ENCODE measurements at regions not wholly inside any gene's neighbourhood (a gene's known extent, or its start where the extent isn't known, plus 50 kb on each side); places are given as distances from the start of the nearest gene placed in this dataset.
"Not testable (repeated sequence)": the region's sequence is repeated elsewhere in the genome, so short reads cannot be mapped to it uniquely, and the experiment has no call there.

GRCh38 chr20:30316063-30316462 lies 941.4 kb upstream of the DEFB115 start:
- not testable (repeated sequence) for TF ChIP-seq CTCF (conservative IDR thresholded peaks at IDR 0.05; ENCODE audit: low read depth, low read length); EZH2 (IDR thresholded peaks at IDR 0.05; ENCODE audit: borderline replicate concordance, low read depth, low read length, poor library complexity, severe bottlenecking)
